NCI-H774 (cell line): ENCODE measurements at regions not wholly inside any gene's neighbourhood (a gene's known extent, or its start where the extent isn't known, plus 50 kb on each side); places are given as distances from the start of the nearest gene placed in this dataset.

Source experiments
- DNase-seq: peaks from one replicate; lab custom pipeline; 2025; lab: John Stamatoyannopoulos, UW

DNA sequence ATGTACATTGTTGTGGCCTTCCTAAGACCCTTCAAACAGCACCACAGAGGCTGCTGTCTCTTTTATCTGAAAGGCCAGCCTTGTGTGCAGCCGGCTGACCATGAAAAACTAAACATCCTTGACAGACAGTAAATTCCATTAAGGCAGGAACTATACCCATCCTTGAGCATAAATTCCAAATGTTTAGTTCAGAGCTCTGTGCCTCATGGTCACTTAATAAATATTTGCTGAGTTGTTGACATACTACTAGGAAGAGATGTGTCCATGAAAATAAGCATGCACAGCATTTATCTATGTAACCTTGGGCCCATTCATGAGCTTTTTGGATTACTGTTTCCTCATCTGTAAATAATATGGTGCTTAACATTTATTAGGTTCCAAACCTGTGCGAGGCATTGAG, 424.8 kb downstream of the HRH4 start:
- no peak for DNase-seq

DNA sequence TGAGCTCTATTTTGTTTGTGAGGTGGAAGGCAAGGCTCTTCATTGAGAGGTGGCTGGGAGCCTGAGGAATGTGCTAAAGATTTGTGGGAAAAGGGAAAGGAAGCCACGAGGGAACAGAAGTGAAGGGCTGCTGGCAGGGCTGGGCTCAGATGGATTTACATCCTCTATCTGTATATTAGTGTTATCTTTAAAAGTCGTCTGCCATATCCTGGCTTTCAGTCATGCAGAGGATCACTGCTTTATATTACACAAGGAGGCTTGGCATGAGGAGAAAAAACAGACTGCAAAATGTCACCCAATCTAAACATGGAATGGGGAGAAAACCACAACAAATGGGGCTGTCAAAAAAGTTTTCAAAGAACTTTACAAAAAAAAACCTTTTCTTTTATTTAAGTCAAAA, 434.4 kb downstream of the HRH4 start:
- no peak for DNase-seq

DNA sequence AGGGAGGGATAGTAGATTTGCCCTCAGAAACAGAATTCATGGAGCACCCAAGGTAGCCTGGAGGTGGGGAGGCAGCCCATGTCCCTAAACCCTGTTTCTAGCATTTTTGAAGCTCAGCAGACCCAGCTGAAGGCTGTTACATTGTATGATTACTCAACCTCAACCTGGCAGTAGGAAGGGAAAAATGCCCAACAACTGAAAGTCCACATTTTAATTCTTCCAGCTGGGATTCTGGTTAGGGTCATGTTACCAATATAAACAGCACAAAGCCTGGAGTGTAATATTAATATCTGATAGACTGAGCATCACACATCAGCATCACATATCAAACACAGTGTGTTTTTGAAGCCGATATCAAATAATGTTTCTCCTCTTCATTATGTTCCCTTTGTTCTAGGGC, 437.0 kb downstream of the HRH4 start:
- no peak for DNase-seq

DNA sequence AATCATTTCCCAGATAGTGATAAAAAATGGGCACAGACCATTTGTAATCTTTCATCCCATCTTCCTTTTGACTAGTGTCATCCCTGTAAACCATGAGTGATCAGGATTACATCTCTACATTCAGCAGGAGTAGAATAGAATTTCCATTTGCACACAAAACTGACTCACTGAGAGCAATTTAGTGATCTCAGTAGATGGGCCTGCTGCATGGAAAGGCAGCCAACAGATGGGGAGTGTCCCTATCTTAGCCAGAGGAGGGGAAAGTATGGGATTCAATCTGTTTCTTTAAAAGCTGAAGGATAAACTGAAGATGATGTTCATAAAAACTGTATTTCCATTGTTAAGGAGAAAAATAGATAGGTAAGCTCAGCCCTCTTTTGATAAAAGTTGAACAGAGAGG, 441.7 kb downstream of the ZNF521 start:
- no peak for DNase-seq

DNA sequence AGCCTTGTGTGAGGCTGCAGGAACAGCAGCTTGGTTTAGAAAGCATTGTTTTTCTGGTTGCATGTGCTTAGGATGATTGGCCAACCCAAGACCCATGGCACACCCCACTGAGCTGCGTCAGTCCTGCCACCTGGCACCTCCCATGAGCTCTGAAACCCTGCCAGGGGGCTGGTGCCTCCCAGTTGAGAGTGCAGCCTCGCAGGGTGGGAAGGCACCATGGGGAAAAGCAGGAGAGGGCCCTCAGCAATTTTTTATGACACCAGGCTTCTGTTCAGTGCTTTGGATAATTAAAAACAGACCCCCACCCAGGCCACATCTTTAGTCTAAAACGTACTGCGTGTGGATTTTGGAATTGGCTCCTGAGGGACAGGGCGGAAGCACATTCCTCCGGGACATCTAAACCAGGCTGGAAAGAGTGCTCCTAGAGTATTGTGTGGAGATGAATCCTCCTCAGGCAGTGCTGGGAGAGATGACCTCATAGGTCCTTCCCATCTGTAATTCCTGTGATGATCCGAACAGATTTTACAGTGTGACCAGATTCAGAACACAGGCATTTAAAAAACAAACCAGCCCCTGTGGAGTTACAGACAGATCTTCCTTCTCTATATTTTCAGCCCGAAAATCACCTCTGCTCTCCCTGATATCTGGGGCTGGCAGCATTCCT, 438.3 kb downstream of the ZNF521 start:
- DNase-seq = no peak

DNA sequence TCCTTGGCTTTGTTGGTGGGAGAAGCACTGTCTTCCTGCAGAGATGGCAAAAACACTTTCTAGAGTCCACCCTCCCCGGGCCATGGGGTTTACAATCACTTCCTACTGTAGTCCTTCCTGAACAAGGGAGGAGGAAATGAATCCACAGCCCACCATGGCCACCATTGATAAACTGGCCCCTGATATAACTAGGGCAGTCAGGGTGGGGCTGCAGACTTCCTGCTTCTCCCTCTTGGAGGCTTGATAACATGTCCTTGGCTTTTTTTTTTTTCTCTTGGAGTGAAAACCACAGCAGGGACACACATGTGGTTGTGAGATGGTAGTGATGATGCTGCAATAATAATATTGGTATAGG, 437.8 kb downstream of the ZNF521 start:
- no peak for DNase-seq

DNA sequence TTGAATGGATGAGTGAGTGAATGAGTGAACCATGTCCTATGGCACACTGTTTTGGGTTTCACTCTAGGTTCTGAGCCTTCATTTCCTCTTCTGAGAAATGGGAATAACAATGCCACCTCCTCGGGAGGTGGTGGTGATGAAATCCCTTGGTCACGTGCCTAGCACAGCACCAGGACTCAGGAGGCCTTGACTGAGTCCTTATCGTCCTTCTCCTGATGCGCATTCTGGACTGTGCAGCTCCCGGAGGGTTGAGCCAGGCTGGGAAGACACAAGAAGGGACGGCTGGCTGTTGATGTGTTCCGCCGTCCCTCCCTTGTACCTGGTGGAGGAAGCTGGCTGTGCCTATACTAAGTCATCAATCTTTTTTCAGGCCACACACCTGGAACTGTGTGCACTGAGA, 437.3 kb downstream of the ZNF521 start:
- DNase-seq = no peak

DNA sequence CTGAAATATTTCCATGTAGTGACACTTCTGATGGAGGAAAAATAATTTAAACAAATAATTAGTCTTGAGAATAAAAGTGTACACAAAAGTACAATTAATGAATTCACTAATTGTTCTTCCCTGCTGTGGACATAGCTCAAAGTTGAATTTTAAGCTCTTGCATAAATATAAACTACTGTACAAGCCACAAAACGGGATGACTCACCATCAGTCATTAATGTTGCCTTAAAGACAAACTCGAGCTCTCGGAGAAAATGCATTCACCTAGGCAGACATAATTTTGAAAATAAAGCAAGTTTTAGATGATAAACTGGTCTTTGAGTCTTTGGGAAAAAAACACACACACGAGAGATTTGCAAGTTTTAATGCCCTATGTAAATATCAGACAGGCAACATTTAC, 436.4 kb downstream of the ZNF521 start:
- no peak for DNase-seq

DNA sequence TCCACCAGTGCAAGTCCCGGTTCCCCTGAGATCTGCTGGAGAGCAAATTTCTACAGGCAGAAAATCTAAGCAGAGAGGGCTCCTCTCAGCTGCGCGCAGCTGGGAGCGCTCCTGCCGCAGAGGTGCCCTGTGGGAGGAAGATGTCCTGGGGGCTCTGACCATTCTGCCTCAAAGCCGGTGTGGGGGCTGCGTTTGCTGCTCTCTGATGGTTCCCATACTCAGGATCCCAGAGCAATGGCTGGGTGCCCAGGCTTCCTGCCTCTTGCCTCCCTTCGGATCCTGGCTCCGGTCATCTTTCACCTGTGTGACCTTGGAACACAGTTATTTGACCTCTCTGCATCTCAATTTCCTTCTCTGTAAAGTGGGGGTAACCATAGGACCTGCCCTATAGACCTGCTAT, 434.2 kb downstream of the ZNF521 start:
- no peak for DNase-seq

DNA sequence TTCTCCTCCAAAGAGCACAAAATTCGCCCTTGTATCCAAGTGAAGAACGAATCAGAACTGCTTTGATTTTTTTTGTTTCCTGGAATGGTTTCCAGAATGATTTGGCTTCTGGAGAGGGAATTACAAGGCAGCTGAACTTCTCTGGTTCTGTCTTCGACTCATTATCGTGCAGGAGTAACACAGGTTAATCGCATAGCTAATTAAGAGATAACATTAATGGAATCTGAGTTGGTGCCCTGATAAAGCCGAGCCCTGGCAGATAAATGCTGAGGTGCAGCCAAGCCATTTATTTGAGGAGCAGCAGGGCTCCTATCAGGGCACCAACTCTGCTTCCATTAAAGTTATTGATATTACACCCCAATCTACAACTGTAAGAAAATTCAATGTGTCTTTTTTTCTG, 433.7 kb downstream of the ZNF521 start:
- DNase-seq = no peak

DNA sequence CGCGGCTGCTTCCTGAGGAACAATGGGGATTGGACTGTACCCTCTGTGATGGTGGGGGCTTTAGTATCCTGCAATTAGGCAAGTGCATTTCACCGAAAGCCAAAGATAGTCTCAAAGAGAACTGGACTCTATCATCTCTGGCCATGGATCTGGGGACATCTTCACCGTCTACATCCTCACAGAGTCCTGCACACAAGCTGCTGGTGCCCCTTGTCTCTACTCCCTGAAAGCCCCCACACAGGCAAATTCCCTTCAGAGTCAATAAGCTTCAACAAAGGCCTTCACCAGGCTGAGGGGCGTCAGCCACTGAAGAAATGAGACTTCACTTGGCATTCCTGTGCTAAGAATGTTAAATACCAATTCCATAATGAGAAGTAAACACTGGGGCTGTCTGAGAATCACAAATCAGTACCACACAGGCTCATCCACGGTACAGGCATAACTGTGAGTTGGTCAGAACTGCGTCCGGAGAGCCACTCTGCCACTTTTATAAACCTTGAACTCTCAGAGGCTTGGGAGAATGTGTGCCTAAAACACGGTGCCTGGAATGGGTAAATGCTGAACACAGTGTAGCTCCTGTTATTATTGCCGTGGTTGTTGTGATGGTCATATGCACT, 432.7 kb downstream of the ZNF521 start:
- DNase-seq = no peak

DNA sequence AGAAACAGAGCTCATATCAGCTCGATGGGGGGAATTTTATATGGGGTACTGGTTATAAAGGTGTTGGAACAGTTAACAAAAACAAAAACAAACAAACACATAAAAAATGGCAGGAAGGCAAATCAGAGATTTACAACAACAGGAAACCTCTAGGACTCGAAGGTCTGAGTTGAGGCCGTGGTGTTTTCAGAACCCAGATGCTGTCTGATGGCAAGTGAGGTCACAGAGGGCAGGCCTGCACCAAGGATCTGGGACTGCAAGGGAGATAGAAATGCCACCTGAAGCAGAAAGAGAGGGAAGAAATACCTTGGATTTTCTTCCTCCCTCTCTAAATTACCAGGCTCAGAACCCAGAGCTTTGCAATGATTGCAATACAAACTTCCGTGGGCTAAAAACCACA, 429.5 kb downstream of the ZNF521 start:
- DNase-seq = no peak

DNA sequence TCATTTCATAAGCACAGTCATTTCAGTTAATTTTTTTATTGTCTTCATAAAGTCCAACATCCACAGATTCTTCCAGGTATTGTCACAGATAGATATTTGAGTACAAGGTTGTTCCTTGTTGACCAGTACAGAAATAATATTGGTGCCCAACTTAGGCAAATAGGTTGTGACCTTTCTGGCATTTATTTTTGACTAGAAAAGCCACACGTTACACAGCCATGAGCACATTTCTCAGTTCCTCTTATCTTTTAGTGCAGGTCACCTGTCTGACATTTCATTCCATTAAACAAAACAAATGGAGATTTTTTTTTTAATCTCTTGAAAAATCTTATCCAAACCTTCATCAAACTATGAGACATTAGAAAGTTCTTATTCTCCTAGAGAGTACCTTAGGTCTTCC, 428.8 kb downstream of the ZNF521 start:
- no peak for DNase-seq

DNA sequence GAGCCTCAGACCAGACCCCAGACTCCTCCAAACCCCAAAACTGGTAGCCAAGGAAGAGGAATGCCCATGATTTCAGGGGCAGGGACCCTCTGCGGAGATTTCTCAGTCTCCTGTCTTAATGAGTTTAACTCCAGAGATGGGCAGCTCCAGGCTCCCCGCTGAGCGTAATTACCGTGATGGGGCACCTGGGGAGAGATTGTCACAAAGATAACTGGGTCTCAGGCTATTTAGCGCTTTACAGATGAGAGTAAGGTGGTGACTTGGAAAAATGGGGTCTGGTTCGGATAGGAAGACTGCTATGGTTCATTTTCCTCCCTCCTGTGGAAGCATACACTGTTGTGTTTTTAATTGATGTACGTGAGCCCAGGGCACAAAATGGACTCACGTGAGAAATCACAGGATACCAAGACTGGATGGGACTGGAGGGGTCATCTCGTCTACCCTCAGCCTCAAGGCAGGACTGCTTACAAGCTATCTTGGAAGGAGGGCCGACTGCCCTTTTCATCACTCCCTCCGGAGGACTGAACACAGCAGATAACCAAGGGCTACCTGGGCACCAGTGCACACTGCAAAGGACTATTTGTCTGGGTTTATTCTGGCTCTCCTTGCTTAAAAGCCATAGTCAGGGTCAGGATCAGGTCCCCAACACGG, 427.8 kb downstream of the ZNF521 start:
- DNase-seq = no peak

DNA sequence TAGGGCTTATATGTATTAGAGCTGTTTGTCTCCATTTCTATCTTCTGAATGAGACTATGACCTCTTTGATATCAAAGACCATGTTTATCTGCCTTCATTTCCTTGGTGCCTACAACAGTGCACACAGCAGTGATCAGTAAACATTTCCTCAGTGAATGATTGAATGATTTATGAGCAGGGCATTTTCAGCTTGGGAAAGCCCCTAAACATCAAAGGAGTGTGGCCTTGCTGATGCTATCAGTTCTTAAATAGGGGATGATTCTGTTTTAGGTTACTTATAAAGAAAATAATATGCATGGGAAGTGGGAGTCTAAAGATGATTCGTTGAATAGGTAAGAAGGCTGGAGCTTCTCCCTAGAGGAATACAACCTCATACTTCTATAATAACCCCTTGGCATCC, 425.3 kb downstream of the ZNF521 start:
- DNase-seq = no peak

DNA sequence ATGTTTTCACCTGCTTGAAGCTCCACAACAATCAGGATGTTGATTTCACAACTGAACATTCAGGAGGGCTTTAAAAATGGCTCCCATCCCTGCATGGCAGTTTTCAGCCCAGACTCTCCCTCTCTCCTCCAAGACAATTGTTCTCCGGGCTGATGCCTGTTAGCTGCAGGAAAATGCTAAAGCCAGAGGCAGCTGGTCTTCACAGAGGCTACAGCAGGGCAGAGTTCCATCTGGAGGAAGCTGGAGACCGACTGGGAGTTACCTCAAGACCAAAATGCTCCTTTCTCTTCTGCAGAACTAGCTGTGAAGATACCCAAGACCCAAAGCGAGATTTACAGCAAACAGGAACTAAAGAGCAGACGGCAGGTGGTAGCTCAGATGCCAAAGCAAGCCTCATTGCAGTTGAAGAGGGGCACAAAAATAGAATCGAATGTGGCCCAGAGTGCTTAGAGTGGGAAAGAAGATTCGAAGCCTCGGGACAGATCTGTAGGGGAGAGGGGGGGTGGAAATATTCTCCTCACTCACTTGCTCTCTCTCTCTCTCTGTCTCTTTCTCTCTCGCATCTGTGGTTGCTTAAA, 423.6 kb downstream of the ZNF521 start:
- no peak for DNase-seq

DNA sequence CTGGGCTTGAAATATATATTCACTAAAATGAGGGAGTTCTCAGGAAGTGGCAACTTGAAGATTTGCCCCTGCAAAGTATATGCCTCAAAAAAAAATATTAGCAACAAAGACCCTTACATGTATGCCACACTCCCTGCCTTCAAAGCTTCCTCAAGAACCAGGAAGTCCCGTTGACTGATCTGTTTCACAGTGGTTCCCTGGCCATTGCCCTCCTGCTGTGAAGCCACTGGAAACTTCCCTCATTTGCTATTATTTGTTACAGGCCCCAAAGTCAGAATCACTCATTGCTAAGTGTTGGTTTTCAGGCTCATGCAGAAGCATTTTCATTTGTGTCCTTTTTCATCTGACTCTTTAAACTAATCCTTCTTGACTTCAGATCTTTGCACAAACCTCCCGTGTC, 421.5 kb downstream of the ZNF521 start:
- no peak for DNase-seq

DNA sequence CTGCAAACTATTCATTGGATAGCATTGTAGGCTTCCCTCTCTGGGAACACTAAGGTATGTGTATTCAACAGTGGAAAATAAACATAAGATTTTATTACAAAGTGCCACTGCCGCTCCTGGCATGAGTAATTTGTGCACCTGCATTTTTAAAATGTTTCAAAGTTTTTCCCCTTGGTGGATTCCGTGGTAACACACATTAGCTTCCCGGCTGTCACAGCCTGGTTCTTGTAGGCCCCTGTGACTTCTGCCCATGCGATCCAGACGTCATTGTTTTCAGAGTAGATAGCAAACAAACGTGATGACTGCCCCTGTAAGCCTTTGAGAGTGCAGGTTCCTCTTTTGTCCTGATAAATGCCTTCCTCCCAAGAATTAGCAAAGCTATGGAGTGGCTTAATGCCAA, 421.0 kb downstream of the ZNF521 start:
- DNase-seq = peak; percentile 50

DNA sequence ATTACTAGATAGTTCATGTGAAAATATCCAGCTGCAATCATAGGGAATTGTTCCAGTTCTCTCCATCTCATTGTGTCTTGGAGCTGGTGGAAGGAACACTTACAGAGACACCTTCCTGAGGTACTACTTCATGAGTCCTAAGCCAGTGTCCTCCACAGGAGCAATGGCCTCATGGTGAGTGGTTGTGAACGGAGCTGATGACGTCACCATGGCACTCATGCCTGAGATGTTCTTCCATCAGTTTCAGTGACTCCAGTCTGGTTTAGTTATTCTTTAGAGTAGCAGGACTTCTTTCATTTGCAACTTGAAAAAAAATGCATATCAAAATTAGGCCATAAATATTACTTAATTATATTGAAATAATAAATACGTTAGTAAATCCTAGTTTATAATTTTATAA, 418.6 kb downstream of the ZNF521 start:
- DNase-seq = no peak

DNA sequence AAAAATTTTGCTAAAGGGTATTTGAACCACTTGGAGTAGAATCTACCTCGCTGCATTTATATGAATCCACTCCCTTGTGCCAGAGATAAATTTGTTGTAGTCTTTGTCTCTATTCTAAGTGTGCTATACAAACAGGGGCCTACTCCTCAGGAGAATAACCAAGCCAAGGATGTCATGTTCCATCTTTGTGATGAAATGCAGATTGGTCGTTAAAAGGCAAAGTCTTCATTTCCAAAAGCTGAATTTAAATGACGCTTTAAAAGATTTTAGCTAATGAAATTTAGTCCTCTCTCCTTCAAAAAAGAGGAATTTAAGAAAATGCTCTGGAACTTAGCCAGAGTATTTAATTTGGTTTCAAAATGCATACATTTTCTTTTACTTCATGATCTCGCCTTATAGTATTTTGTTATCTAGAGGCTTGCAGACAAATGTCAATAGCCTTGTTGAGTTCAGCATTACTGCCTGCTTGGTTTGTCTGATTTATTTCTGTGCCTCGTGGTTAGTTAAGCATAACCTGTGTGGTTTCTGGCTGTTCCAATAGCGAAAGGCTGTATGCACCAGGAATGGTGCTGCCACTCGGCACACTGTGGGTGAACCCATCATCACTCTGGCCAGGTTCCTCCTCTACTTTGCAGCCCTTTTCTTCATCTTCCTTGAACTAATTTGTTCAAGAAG, 417.6 kb downstream of the ZNF521 start:
- no peak for DNase-seq

DNA sequence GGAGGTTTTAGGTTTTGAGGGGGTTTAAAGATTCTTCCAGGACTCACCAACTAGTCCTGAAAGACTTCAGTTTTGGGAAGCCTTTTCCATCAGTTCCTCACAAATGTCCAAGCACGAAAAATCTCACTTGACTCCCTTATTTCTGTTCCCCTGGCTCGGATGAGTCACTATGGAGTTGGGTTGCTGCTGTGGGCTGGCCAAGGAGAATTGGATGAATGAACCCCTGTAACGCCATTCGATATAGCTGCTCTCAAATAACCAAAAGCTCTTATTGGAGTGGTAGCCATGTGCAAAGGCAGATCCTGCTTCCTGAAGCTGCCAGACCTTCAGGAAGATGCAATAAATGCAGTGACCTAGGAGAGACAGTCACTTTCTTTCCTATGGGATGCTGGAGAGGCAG, 417.0 kb downstream of the ZNF521 start:
- no peak for DNase-seq

DNA sequence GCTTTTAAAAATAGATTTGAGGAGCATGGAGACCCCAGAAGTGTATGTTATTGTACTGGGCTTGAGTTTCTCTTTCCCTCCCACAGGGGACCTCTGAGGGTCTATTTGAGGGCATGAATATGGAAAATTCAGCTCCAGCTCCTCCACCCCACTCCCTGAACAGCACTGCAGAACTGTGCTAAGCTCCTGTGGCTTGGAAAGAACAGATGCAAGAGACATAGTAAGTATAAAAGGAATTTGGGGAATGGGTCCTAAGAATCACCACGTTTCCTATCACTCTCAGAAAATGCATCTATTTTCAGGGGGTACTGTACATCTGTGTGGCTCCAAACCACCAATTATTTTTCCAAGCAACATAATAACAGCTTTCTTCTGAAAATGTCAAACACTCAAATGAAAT, 416.1 kb downstream of the ZNF521 start:
- DNase-seq = no peak

DNA sequence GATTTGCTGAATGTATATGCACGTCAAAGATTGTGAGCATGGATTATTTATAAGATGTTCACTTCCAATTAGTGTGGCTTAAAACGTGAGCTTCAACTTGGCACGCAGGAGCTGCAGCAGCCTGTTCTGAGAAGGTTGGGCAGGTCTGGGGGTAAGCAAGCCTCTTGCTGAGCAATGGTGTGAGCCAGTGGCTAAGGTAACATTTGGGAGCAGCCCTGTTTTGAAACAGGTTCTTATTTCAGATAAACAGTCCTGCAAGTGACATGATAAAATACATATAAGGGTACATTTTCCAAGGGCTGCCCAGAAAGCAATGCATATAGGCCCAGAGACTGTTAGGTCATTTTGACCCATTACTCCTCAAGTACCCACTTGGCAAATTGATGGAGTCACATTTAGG, 415.3 kb downstream of the ZNF521 start:
- no peak for DNase-seq
